ENCODE measurements at regions not wholly inside any gene's neighbourhood (a gene's known extent, or its start where the extent isn't known, plus 50 kb on each side); places are given as distances from the start of the nearest gene placed in this dataset.

GRCh38 chr19:32012206-32012605 lies 333.2 kb upstream of the ZNF507 start:
- no peak for DNase-seq

DNA sequence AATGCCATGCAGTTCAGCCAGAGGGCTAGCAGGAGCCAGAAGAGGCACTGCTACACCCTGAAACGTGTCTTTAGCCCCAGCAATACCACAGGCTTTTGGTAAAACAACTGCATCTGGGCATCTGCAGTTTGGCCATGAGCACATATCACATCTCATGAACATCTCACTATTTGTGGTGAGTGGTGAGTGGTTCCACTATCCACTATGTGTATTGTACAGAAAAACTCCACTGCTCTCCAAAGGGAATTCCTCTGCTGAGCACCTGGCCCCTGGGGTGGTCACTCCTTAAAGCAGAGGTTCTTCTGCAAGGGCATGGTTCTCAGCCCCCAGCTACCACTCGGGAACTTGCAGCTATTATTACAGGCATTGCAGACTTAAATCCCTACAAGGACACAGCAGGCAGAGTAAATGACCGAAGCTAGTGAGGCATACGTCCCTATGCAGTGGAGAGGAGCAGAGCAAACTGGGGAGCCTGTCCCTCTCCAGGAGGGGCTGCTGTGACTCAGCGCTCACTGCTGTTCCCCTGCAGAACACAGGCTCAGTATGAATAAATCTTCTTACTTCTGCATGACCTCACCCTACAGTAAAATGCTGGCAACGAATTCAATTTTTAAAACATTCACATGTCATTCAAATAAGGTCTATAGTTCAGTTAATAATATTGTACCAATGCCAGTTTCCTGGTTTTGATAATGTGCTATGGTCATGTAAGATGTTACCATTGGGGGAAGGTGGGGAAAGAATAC lies 332.4 kb upstream of the ZNF507 start:
- DNase-seq = no peak

- no peak for DNase-seq
Measured at GRCh38 chr19:32017176-32017953, 328.0 kb upstream of the ZNF507 start.

DNA sequence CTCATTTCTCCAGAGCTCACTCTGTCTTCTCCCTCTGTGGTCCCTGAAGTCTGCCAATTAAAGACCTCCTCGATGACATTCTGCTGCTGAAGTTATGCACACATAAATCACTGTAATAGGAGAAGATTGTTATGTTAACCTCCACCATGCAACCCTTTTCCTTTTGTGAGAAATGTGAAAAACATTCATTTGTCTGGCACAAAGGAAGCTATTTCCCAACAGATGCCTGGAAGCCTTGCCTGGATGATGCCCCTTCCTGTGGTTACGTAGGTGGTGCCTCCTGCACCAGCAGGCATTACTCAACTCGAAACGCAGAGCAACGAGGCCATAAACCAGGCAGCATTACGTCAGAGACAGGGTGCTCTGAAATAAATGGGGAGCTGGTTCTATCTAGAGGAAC lies 327.4 kb upstream of the ZNF507 start:
- no peak for DNase-seq

DNA sequence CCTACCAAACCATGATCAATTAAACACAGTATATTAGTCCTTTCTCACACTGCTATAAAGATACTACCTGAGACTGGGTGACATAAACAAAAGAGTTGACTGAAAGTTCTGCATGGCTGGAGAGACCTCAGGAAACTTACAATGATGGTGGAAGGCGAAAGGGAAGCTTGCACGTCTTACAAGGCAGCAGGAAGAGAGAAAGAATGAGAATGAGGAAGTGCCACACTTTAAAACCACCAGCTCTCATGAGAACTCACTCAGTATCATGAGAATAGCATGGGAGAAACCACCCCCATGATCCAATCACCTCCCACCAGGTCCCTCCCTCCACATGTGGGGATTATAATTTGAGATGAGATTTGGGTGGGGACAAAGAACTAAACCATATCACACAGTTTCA lies 324.9 kb upstream of the ZNF507 start:
- no peak for DNase-seq

- DNase-seq = no peak
Measured at GRCh38 chr19:32022044-32022640, 323.3 kb upstream of the ZNF507 start.

- no peak for DNase-seq
Measured at GRCh38 chr19:32022731-32023563, 322.5 kb upstream of the ZNF507 start.

- DNase-seq = no peak
Measured at GRCh38 chr19:32023564-32023832, 321.9 kb upstream of the ZNF507 start.

DNA sequence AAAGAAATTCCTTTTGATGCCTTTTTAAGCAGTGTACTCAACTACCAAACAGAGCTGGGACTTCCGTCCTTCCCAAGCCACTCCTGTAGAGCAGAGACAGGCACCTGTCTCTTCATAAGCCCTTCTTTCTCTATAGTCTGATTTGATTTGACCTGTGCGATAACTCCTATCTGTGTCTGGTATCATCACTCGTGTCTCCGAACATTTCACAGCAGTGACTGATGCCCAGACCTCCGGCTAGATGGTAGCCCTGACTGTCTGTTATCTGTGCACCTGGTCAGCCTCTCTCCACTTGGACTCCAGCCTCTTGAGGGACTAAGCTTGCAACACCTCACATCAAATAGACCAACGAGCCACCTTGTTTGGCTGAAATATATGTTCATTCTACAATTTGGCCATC lies 316.2 kb upstream of the ZNF507 start:
- DNase-seq = no peak

DNA sequence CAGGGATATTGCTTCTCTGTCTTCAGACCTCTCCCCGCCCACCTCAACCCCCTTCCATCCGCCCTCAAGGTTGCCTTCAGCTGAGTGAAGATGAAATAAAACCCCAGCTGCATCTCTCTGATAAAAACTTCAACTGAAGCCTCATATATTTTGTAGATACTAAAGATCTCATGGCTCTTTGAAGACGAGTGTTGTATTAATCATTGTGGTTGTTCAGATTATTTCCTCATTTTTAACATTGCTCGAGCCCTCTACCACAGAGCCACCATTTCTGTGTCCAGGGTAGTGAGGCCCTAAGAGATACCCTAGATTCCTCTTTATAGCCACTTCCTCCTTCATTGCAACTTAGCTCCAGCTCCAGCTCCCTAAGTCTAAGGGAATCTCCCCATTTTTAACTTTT lies 312.8 kb upstream of the ZNF507 start:
- DNase-seq = no peak

- DNase-seq = no peak
Measured at GRCh38 chr19:32035626-32036025, 309.8 kb upstream of the ZNF507 start.

DNA sequence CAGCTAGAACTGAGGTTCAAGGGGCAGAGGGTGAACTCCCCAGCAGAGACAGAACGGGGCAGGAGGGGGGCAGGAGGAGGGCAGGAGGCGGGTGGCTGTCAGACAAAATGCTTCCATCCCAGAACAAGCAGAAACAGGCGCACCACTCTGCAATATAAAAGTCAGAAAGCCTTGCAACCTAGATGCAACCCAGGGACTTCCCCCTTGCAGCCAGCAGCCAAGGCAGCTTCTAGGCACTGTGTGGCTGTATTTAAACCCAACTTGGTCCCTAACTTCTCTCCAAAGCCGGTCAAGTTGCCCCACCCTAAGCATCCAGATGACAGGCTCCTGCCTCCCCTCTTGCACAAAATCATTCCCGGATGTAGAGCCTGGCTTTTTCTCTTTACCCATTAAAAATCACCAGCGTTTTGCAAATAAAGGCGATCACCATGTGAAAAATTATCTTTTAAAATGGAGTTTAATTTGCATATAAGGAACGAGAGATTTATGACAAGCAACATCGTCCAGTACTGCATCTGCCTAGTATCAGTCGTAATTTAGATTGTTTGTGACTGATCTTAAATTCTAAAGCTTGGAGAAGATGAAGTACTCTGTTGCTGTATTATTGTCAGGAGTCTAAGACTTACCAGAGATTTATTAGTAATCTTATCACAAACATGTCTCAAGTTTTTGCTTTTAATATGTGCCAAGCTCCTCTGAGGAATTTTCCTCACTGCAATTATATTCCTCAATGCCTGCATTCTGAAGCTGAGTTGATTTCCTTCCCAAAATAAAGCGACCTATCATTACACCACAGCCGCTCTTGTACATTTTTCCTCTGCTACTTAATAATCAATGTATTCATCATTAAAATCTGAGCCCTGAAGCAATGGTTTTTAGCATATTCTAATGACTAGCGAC lies 307.1 kb upstream of the ZNF507 start:
- DNase-seq = no peak

DNA sequence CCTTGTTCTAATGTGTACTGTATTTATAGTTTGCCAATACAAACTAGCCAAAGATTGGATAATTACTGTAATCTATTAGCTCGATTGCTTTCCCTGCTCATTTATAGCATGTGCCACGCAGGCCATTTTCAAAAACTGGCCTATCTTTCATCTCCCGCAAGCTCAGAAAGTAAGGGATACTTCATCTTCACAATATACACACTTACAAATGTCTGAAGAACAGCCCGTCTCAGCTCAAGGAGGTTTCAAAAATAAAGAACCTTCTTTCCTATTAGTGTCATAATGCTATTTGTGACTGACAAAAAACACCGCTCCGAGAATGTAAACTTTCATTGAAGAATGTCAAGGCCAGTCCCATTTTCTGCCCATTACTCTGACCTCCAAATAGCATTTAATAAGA lies 306.4 kb upstream of the ZNF507 start:
- no peak for DNase-seq

DNA sequence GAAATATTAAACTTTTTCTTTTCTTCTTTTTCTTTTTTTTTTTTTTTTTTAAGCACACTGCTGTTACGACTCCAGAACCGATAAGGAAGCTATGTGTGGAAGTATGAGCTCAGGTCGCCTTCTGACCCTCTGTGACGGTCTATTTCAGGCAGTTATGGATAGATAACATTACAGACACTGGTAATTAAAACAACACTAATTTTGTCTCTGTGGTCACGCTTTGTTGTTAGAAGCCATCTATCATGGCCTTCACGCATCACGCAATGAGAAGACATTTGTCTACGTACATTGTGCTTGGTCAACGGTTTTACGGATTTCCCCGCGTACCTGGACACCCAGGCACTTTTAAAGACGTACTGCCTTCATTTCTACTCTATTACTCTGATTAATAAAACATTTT lies 306.0 kb upstream of the ZNF507 start:
- DNase-seq = no peak

DNA sequence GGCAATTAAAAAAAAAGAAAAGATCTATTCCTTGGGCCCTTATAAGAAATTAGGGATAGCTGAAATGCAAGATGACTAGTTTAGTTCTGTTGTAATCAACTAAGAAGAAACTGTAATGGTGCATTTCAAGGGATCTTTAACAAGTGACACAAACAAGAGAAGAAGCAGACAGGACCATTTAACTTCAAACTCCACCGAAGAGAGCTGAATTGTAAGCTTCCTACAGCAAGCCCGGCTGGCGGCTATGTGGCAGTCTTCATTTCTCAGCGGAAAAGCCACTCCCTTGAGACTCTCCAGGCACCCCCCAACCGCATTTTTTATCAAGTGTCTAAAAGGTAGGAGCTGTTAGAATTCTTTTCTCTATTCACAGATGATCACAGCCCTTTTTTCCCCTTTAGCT lies 305.2 kb upstream of the ZNF507 start:
- DNase-seq = no peak

DNA sequence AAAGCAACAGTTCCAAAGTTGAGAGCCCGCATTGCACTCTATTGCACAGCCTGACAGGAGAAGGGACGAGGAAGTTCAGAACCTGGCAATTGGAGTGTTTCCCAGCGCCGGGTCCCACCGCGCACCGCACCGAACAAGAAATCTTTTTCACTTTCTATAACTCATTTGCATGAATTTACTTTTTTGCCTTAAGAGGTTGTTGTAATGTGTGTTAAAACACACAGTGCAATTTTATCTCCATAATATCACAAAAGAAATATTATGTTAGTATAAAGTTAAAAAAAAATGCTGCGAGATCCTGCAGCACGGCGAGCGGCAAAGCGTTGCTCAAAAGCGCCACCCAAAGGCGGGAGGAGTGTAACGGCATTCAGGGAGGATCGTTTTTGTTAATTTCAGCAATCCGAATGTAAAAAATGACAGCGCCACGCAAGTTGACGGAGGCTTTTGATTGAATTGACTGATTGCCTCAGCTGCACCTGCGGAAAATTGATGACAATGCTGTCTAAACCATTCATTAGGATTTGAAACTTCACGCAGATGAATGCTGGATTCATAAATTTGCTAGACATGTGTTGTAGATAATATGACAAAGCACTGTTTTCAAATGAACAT lies 303.6 kb upstream of the ZNF507 start:
- no peak for DNase-seq

GRCh38 chr19:32047788-32048187 lies 297.6 kb upstream of the ZNF507 start:
- DNase-seq = no peak

GRCh38 chr19:32053376-32053775 lies 292.0 kb upstream of the ZNF507 start:
- DNase-seq = no peak

DNA sequence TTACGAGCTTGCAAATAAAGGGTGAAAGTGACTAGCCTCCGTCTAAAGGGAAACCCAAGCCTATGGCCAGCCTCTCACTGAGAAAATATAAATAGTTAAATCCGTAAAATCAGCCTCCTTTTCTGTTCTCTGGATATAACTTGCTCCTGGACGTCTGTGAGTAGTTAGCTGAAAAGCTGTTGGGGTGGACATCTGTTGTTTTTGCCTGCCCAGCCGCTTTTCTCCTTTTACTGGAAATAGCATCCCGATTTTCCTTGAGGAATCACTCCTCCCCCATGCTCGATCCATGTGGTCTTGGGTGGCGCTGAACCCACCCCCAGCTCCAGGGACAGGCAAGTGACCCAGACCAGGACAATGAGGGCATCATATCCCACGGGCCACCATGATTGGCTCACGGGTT lies 291.5 kb upstream of the ZNF507 start:
- no peak for DNase-seq

DNA sequence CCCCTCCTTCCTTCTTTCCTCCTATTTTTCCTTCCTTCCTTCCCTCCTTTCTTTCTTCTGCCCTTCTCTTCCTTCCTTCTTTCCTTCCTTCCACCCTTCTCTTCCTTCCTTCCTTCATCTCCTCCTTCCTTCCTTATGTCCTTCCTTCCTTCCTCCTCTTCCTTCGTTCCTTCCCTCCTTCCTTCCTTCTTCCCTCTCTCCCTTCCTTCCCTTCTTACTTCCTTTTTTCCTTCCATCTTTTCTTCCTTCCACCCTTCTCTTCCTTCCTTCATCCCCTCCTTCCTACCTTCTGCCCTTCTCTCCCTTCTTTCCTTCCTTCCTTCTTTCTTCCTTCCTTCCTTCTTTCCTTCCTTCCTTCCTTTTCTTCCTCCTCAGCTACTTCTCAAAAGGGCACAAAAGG lies 287.3 kb upstream of the ZNF507 start:
- no peak for DNase-seq

DNA sequence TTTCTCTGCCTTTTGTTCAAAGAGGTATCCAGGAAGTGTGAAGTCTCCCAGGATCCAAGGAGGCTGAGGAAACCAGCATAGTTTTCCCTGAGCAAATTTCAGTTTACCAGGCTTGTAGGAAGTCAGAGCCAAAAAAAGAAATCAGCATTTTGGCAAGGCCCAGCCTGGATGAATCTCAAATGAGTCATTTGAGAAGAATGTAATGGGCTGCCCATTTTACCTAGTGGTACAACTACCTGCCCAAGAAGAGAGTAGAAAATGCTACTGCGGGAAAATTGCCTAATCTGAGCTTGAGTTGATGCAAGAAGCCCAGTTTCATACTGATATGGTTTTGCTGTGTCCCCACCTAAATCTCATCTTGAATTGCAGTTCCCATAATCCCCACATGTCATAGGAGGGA lies 284.1 kb upstream of the ZNF507 start:
- no peak for DNase-seq

GRCh38 chr19:32063601-32064000 lies 281.8 kb upstream of the ZNF507 start:
- no peak for DNase-seq

Measured in DMS153 (cell line).